Right lobe of liver (tissue), 6 donors: ENCODE measurements at regions not wholly inside any gene's neighbourhood (a gene's known extent, or its start where the extent isn't known, plus 50 kb on each side); places are given as distances from the start of the nearest gene placed in this dataset.

ENCODE experiments used
- ATAC-seq, 4 donors: fragments of 200-7000 bp; cut with Tn5 transposase; one replicate each; pipeline ENCODE4 v1.9.1; 2020; ENCODE audit warnings: mild to moderate bottlenecking in 4 of 4, moderate library complexity in 4 of 4
- DNase-seq, 3 donors: peaks; one replicate each; pipeline ENCODE4 v3.0.0-alpha.2; 2020
- H3K27ac ChIP-seq, 3 donors: fragments of 200-600 bp; one replicate each; pipeline ENCODE4 v1.8.0; 2022
- H3K27me3 ChIP-seq, 2 donors: fragments of 200-600 bp; one replicate each; pipeline ENCODE4 v1.8.0; 2022
- H3K36me3 ChIP-seq, 4 donors: fragments of 200-600 bp; sonication (generic) in 1 of 4; one replicate each; pipeline versions ENCODE4 v1.5.1 to v1.8.0; 2017 to 2022; ENCODE audit warnings: control low read depth in 1 of 4
- H3K4me1 ChIP-seq, 4 donors: fragments of 200-600 bp; sonication (generic) in 1 of 4; one replicate each; pipeline versions ENCODE4 v1.5.1 to v1.8.0; 2017 to 2022; ENCODE audit warnings: control low read depth in 1 of 4
- H3K4me3 ChIP-seq, 3 donors: fragments of 200-600 bp; one replicate each; pipeline ENCODE4 v1.8.0; 2022
- H3K9me3 ChIP-seq, 4 donors: fragments of 200-600 bp; sonication (generic) in 1 of 4; one replicate each; pipeline versions ENCODE4 v1.5.1 to v1.8.0; 2017 to 2022; ENCODE audit warnings: control low read depth in 1 of 4
- CTCF ChIP-seq, 4 donors: fragments of 200-600 bp in 3 of 4; fragments of 450-650 bp in 1 of 4; IDR thresholded peaks; one replicate each; pipeline versions ENCODE4 v1.5.1 to v1.8.0; 2016 to 2022; ENCODE audit warnings: antibody characterized with exemption in 4 of 4, mild to moderate bottlenecking in 2 of 4
- POLR2A ChIP-seq: fragments of 450-650 bp; IDR thresholded peaks from one replicate; pipeline ENCODE4 v1.6.1; 2017; ENCODE audit warnings: antibody characterized with exemption, mild to moderate bottlenecking
- WGBS: methylation state at CpG from one replicate; pipeline ENCODE4 v1.1.6; 2018; ENCODE audit warnings: low coverage, low lambda C conversion rate; ENCODE audit not compliant: insufficient coverage; ENCODE audit errors: missing lambda C conversion rate; 5-methylcytosine and 5-hydroxymethylcytosine counted together
- intact Hi-C, 2 donors: fragments of 100-400 bp; cut with DNase I; formaldehyde crosslinking; loops; one replicate each; pipeline versions ENCODE4 v1.11.2 to v1.14.1; 2022
- donor health status: DM: no; HTN: yes; CAD: no.
- donor health status: DM: no; HTN: no; CAD: no.
- donor health status: DM: no; HTN: no; CAD: no.
- donor health status: DM: no; HTN: yes; CAD: no.
- donor health status: DM: no; HTN: yes; CAD: no.

GRCh38 chr3:70740872-70741271, 428.4 kb upstream of the MDFIC2 start:
- intact Hi-C loops, result no loop called here
- TF ChIP-seq POLR2A, result no peak
- no peak for TF ChIP-seq CTCF (IDR thresholded peaks at IDR 0.05)
- Histone ChIP-seq H3K27me3 (no peaks in the 10 kb centered on the region), H3K9me3 (no peaks in the 10 kb centered on the region), H3K36me3 (no peaks in the 10 kb centered on the region), H3K4me1 (no peaks in the 10 kb centered on the region), H3K4me3 (no peak overlapping the region), H3K27ac (no peak overlapping the region)
- 55% methylated on average over 4 of the region's 4 CpGs for WGBS
- no peak for ATAC-seq
- no peak for DNase-seq

GRCh38 chr3:70740071-70740470, 427.6 kb upstream of the MDFIC2 start:
- TF ChIP-seq POLR2A (no peak), CTCF (IDR thresholded peaks at IDR 0.05) (no peak)
- Histone ChIP-seq H3K27ac (no peak overlapping the region), H3K27me3 (no peaks in the 10 kb centered on the region), H3K9me3 (no peaks in the 10 kb centered on the region), H3K4me1 (no peaks in the 10 kb centered on the region), H3K4me3 (no peak overlapping the region), H3K36me3 (no peaks in the 10 kb centered on the region)
- ATAC-seq (no peak), DNase-seq (no peak)
- 100% methylated on average over 1 of the region's 1 CpG for WGBS
- intact Hi-C loops, result no loop called here

- no peak overlapping the region for H3K27ac ChIP-seq
- no peak overlapping the region for H3K4me3 ChIP-seq
- DNase-seq, result no peak
- TF ChIP-seq CTCF (IDR thresholded peaks at IDR 0.05) (no peak), POLR2A (no peak)
- 17% methylated on average over 4 of the region's 4 CpGs for WGBS
- no peaks in the 10 kb centered on the region for H3K36me3 ChIP-seq
- peak in 3 of 4 donors; percentile 35 to 73 (median 64) for ATAC-seq
- no peaks in the 10 kb centered on the region for H3K27me3 ChIP-seq
- intact Hi-C loops, result no loop called here
- H3K9me3 ChIP-seq, result no peaks in the 10 kb centered on the region
- no peaks in the 10 kb centered on the region for H3K4me1 ChIP-seq
Measured at GRCh38 chr3:70738291-70738681, 425.8 kb upstream of the MDFIC2 start.

GRCh38 chr3:70737666-70738290, 425.3 kb upstream of the MDFIC2 start:
- no peak for TF ChIP-seq POLR2A
- no peak for TF ChIP-seq CTCF (IDR thresholded peaks at IDR 0.05)
- Histone ChIP-seq H3K27me3 (no peaks in the 10 kb centered on the region), H3K4me1 (no peaks in the 10 kb centered on the region), H3K27ac (no peak overlapping the region), H3K4me3 (no peak overlapping the region), H3K9me3 (no peaks in the 10 kb centered on the region), H3K36me3 (no peaks in the 10 kb centered on the region)
- peak; percentile 69 to 87 (median 83) for ATAC-seq
- WGBS, result 15% methylated on average over 2 of the region's 2 CpGs
- no peak for DNase-seq
- intact Hi-C loops, result no loop called here

GRCh38 chr3:70736009-70736408, 423.6 kb upstream of the MDFIC2 start:
- WGBS, result 44% methylated on average over 1 of the region's 1 CpG
- intact Hi-C loops, result no loop called here

More at GRCh38 chr3:70736009-70736408, 423.6 kb upstream of the MDFIC2 start:
- Histone ChIP-seq H3K27ac (no peak overlapping the region), H3K36me3 (no peaks in the 10 kb centered on the region), H3K4me1 (no peaks in the 10 kb centered on the region), H3K27me3 (no peaks in the 10 kb centered on the region), H3K9me3 (no peaks in the 10 kb centered on the region), H3K4me3 (no peak overlapping the region)
- no peak for TF ChIP-seq CTCF (IDR thresholded peaks at IDR 0.05)
- TF ChIP-seq POLR2A, result no peak
- DNase-seq (no peak), ATAC-seq (no peak)
